Epithelial cell of esophagus (primary cell): ENCODE measurements at regions not wholly inside any gene's neighbourhood (a gene's known extent, or its start where the extent isn't known, plus 50 kb on each side); places are given as distances from the start of the nearest gene placed in this dataset.
A peak's percentile ranks its signal among the peaks of the same experiment; 100 is the strongest.
"Not testable (repeated sequence)": the region's sequence is repeated elsewhere in the genome, so short reads cannot be mapped to it uniquely, and the experiment has no call there.

Experiments used
- DNase-seq: peaks from one replicate; pipeline ENCODE4 v3.0.0; 2010; ENCODE audit warnings: low read depth
- H3K4me3 ChIP-seq: 2 replicates; pipeline ENCODE4 v1.5.1; 2011; ENCODE audit warnings: mild to moderate bottlenecking, low read length, control low read depth
- CTCF ChIP-seq: IDR thresholded peaks from 2 replicates; pipeline ENCODE4 v1.5.1; 2011; ENCODE audit warnings: low read depth, mild to moderate bottlenecking, low read length, control low read depth, inconsistent platforms; ENCODE audit not compliant: insufficient read depth; ENCODE audit errors: missing control alignments

- TF ChIP-seq CTCF, result no peak
- peak; percentile 23 for DNase-seq
- no peak overlapping the region for H3K4me3 ChIP-seq
Observed at GRCh38 chr3:113377158-113377557, 64.1 kb downstream of the CFAP44 start.

GRCh38 chr3:113374078-113374477, 67.2 kb downstream of the CFAP44 start:
- TF ChIP-seq CTCF, result no peak
- DNase-seq, result no peak
- H3K4me3 ChIP-seq, result no peak overlapping the region

GRCh38 chr3:113366800-113367199, 74.5 kb downstream of the CFAP44 start:
- not testable (repeated sequence) for H3K4me3 ChIP-seq, DNase-seq

- DNase-seq, H3K4me3 ChIP-seq: not testable (repeated sequence)
Observed at GRCh38 chr3:113355340-113355739, 86.0 kb downstream of the CFAP44 start.

- no peak overlapping the region for H3K4me3 ChIP-seq
- DNase-seq, result peak; percentile 45
- no peak for TF ChIP-seq CTCF
Observed at GRCh38 chr3:113354307-113354706, 87.0 kb downstream of the CFAP44 start.

- no peak overlapping the region for H3K4me3 ChIP-seq
- no peak for TF ChIP-seq CTCF
- no peak for DNase-seq
Observed at GRCh38 chr3:113353678-113354077, 87.6 kb downstream of the CFAP44 start.

- no peak for DNase-seq
- H3K4me3 ChIP-seq, result no peak overlapping the region
- TF ChIP-seq CTCF, result no peak
Observed at GRCh38 chr3:113340785-113341184, 100.5 kb downstream of the CFAP44 start.

GRCh38 chr3:113339616-113340244, 101.6 kb downstream of the CFAP44 start:
- H3K4me3 ChIP-seq, result no peak overlapping the region
- DNase-seq, result no peak
- TF ChIP-seq CTCF, result peak; percentile 17
